ENCODE measurements at regions not wholly inside any gene's neighbourhood (a gene's known extent, or its start where the extent isn't known, plus 50 kb on each side); places are given as distances from the start of the nearest gene placed in this dataset.
"Not testable (repeated sequence)": the region's sequence is repeated elsewhere in the genome, so short reads cannot be mapped to it uniquely, and the experiment has no call there.

DNA sequence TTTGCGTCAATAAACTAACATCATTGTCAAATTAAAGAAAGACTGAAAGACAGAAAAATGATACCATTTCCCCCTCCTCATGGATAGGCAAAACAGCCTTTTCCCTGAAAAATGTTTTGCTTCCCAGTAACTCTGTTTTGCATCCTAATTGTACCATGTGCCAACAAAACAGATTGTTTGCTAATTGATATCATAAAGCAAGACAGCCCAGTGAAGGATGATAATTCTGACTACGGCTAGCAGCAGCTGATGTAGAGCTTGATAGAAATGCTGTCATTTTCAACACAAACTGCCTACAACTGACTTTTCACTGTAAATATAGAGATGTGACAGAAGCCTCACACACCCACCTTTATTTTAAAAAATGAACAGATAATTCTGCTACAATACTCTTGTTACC is 1061.6 kb downstream of the HACE1 start:
- DNase-seq (ENCODE audit: low read depth, low spot score) = no peak

DNA sequence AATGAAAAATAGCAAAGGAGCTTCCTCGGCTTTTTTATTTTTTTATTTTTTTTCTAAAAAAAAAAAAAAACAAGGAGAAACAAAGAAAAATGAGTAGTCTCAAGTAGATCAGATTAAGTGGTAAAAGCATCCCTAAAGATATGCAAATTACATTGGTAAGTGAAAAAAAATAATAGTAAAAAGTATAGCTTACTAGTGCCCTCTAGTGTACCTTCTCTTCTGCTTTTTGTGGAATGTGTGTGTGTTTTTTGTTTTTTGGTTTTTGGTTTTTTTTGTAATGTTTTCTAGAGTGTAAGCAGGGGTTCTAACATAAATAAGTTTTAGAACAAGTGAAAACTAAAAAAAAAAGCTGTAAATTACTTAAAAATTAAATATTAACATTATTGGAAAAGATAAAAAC is 1062.0 kb downstream of the HACE1 start:
- DNase-seq (ENCODE audit: low read depth, low spot score) = no peak

DNA sequence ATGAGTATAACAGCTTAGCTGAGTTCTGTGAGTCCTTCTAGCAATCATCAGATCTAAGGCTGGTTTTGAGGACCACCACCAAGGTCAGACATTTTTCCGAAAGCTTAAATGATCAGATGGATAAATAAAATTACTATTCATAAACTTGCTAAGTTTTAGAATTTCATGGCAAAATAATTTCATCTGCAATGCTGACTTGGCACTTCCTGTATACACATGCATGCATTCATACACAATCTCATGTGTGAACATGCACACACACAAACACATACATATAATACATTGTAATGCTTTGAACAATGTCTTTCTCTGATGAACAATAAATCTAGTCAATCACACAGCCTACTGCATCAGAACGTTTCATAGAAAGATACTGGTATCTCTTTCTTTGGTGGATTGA is 1068.3 kb downstream of the HACE1 start:
- no peak for DNase-seq (ENCODE audit: low read depth, low spot score)

DNA sequence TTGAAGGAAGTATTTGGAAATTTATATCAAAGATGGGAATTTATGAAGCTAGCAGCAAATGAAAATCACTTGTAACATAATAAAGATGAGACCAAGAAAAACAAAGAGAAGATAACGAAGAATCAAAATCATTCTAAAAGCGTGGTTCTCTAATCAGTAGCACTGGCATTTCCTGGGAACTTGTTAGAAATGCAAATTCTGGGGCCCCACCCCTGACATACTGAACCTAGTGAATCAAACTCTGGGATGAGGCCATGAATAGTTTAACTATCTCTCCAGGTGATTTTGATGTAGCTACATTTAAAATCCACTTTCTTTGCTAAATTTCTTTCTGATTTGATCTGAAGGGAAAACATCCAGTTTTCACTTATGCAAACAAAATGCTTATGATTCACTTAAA is 1075.6 kb downstream of the HACE1 start:
- DNase-seq (ENCODE audit: low read depth, low spot score) = no peak

DNA sequence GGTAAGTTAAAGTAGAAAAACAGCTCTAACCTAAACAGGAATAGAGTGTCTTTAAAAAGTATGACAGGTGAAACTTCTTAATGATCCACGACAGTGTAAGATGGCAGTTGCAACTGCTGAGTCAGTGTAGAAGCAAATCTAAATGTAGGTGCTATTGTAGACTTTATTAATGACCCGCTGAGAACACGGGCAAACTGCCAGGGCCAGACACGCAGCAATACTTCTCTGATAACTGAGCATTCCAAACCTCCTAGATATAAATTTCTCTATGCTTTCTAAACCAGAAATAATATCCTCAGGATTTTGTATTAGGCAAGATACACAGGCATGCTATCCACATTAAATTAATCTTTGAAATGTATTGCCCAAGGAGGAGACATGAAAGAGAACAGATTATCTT is 1076.4 kb downstream of the HACE1 start:
- DNase-seq (ENCODE audit: low read depth, low spot score) = no peak

DNA sequence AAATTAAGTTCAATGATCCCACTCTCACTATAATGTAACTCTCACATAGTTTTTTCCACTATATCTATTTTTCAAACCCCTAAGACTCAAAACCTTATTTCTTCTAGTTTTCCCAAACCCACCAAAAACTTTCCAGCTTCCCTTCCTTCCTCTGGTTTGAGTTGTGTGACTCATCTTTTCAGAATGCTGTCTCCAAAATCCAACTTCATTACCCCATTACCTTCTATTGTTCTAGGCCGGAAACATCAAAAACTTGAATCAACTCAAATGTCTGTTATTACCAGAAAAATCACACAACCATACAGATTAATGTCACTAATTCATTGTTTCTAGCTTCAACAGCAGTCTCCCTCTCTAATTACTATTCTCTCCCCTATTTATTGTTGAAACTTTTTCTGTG is 1090.3 kb downstream of the HACE1 start:
- no peak for DNase-seq (ENCODE audit: low read depth, low spot score)

DNA sequence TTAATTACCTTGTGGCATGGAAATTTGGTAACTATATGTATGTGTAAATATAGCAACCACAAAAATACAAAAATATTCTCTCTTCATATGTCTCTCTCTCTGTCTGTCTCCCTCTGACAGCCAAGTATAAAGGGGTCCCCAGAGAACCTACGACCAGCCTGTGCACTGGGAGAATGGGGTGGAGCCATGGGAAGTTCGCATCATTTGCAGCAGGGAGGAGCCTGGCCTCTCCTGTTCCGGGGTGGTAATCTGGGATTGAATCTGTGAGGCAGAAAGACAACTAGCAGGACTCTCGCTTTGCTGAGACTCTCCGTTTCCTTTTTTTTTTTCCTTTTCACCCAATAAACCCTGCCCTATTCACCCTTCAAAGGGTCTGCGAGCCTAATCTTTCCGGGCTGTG is 1109.1 kb downstream of the HACE1 start:
- no peak for DNase-seq (ENCODE audit: low read depth, low spot score)

DNA sequence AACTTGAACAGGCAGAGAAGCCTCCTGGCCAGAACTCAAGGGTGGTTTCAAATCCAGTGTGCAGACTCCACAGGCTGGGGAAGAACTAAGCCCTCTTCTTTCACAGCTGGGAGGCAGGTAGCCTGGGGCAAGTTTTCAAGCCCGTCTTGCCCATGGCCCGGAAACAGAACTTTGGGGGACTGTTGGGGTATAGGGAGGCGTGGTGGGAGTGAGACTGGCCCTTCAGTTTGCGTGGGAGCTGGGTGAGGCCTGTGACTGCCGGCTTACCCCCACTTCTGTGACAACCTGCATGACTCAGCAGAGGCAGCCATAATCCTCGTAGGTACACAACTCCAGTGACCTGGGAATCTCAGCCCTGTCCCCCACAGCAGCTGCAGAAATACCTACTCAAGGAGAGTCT is 1125.7 kb downstream of the HACE1 start:
- DNase-seq (ENCODE audit: low read depth, low spot score) = no peak

DNA sequence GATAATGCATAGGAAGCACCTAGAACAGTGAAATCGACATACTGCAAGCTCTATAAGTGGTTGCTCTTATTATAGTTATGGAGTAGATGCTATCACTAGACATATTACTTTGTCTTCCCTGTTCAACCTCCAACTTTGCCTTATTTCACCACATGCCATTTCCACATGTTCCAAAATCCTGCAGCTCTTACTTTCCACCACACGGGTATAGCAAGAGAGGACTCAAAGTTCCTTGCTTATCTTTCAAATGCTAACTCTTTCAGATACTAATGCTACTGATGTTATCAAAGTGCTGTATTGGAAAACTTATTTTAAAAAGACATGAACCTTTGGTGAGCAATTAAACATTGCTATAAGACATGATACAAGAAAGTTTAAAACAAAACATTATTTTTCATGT is 1130.1 kb downstream of the HACE1 start:
- DNase-seq (ENCODE audit: low read depth, low spot score) = no peak

DNA sequence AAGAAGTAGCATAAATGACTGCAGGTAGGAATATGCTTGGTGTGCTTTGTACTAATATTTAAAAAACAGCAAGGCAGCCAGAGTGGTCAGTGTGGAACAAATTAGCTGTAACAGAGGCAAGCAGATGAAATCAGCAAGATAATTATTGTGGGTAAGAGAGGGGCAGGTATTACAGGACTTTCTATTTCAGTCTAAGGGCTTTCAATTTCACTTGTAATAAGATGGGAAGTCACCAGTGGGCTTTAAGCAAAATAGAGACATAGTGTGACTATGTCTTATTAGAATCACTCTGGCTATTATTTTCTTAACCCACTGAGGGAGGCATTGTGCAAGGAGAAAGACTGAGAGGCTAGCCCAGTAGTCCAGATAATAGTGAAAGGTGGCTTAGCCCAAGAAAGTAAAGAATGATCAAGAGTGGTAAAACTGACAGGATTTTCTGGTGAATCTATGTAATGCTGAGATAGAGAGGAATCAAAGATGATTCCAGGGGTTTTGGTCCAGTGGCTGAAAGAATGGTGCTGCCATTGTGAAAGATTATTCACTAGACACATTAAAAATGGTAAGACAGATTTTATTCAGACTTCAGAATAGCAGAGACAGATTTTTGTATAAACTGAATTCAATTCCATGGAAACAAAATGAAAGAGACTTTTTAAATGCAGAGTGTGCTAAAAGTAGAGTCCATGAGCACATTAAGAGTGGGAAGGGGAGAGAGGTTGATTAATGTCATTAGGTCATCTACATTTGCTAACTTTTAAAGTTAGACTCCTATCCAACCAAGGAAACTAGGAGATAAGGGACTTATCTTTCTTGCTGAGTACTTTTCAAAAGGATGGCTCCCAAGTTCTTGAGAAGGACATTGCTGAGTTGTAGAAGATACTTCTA is 1136.0 kb downstream of the HACE1 start:
- no peak for DNase-seq (ENCODE audit: low read depth, low spot score)

DNA sequence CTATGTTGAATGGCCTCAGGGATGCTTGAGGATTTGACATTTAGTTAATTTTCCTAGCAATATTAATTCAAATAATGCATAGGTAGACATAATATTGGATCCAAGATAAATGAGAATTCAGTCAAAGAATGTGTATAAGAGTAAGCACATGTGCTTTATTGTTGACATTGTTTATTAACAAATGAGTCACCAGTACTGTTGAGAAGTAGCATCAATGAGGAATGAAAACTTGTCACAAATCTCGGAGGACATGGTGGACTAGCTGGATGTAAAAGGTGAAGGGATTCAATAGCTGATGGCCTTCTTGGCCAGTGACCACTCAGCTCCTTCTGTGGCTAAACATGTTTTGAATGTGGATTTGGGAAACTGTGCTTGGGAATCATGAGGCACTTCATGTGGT is 1137.0 kb downstream of the HACE1 start:
- DNase-seq (ENCODE audit: low read depth, low spot score) = no peak

DNA sequence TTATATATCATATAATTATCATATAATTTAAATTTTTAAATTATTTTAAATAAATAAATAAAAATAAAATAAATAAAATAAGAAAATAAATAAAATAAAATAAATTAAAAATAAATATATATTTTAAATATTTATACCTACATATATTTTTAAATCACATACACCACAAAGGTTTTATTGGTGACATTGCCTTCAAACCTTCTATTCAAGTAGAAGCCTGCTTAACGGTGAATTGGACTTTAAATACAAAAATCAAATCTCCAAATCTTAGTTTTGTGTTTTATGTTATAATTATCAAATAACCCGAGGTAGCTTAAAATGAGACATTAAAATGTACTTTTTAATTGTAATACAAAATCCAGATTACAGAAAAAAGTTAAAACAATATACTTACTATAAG is 1137.8 kb downstream of the HACE1 start:
- DNase-seq (ENCODE audit: low read depth, low spot score) = no peak

DNA sequence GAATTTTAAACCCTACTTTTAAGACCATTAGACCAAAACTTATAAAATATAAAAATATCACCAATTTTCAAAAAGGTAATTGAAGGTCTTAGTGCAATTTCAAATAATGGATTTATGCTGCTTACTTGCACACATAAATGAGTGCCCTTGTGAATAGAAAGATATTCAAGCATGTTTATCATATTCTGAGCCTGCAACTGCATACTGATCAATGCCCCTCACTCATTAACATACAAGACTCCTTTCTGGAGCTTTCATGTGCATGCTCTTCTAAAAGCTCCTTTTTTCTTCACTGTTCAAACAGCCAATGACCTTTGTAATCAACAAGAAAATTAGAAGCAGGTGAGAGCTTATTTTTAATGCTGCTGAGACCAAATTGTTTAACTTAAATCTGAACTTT is 1139.3 kb downstream of the HACE1 start:
- no peak for DNase-seq (ENCODE audit: low read depth, low spot score)

DNA sequence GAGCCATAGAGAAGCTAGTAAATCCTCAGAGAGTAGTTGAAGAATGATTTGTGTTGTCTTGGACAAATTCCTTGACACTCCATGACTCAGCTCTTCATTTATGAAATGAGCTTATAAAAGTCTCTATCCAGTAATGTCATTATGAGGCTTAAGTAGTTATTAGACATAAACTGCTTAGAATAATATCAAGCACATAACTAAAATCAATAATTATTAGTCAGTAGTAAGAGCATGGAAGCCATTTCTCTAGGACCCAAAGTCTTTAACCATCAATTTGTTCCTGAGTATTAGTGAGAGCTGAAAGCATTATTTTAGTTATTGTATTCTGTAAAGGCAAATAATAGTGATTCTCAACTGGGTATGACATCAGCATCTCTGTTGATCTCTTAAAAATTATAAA is 1140.2 kb downstream of the HACE1 start:
- DNase-seq (ENCODE audit: low read depth, low spot score) = no peak

DNA sequence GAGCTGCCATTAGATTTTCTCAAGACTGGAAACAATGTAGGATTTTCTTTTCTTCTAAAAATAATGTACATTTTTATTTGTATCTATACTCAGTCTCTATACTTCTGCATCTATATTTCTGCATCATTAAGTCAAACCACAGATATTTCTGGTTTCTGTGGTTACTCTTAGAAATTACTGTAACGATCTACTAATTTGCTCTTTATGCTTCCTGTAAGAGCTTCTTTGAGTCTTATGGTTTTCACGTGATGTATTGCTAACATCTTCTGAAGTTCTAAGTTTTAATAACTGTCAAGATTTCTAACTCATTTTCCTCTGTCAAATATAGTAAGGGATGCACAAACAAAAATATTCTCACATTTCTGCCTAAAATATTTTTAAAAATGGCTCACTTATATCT is 1144.5 kb downstream of the HACE1 start:
- no peak for DNase-seq (ENCODE audit: low read depth, low spot score)

DNA sequence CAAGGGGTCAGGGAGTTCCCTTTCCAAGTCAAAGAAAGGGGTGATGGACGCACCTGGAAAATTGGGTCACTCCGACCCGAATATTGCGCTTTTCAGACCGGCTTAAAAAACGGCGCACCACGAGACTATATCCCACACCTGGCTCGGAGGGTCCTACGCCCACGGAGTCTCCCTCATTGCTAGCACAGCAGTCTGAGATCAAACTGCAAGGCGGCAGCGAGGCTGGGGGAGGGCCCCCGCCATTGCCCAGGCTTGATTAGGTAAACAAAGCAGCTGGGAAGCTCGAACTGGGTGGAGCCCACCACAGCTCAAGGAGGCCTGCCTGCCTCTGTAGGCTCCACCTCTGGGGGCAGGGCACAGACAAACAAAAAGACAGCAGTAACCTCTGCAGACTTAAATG is 1150.5 kb downstream of the HACE1 start:
- DNase-seq (ENCODE audit: low read depth, low spot score) = not testable (repeated sequence)

DNA sequence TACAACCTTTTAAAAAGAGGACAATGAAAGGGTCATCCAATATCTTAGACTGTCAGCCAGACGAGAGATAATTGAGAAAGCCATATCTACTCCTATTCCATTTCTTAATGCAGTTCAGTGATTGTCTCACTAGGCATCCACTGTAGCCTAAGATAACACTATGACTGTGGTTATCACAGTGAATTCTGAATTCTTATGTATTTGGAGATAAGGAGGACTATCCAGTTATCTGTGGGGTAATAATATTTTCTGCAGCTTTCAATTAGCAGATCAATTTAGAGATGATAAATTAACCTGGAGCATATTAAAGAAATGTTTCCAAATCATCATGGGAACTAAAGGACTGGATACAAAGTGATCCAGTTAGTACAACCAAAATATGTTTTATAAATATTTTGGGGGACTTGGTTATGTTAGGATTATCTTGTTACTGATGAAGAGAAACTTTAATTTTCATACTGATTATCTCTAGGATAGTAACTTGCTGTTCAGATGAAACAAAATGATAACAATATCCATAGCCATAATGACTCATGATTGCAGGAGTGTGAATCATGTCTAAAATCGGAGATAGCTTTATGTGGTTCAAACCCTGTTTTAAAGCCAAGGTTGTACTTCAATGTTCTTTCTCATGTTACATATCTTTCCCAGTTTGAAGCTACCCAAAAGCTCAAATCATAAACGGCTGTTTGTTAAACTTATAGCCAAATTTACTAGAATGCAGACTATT is 1152.0 kb downstream of the HACE1 start:
- DNase-seq (ENCODE audit: low read depth, low spot score) = no peak

DNA sequence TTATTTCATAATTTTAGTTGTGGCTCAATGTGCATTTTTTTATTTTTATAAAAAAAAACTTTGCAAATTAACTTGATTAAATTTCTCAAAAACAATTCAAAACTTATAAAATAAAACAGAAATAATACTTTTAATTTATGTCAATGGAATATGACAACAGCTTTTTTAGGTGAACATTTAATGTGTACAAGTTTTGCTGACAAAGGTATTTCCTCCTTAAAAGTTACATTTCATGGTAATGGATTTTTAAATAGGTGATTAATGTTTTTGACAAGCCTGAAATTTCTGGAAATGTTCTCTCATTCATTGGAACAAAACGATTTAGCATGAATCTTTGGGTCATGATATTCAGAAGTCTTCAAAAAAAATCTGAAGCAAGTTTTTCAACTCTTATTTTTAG is 1160.0 kb downstream of the HACE1 start:
- no peak for DNase-seq (ENCODE audit: low read depth, low spot score)

DNA sequence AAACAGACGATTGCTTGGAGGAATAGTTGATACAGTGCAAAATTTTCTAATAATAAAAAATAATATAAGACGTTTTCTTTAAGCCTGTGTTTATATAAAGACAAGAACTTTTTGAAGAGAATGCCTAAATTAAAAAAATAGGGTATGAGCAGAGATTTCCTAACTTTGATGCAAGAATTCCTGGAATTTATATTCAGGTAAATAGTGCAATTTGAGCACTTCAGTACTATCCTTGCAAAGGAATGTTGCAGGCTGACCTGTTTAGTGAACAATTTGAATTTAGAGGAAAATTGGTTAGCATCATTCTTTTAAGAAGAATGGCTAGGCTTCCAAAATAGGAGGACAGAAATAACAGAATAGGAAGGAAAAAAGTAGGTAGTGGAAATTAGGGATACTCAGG is 1172.3 kb downstream of the HACE1 start:
- no peak for DNase-seq (ENCODE audit: low read depth, low spot score)

DNA sequence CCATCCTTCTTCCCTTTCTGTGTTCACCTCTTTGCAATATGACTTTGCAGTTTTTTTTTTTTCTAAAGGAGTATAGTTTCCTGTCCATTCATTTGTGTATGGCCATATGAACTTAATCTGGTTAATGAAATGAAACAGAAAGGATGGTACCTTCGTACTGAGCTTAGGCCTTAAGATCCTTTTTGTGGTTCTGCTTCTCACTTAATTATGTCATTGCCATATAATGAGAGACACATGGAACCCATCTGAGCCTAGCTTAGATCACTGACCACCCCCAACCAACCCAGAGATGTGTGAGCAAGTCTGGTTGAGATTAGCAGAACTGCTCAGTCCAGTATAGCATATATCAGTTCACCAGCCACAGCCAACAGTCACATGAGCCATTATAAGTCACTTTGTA is 1179.6 kb downstream of the HACE1 start:
- no peak for DNase-seq (ENCODE audit: low read depth, low spot score)

DNA sequence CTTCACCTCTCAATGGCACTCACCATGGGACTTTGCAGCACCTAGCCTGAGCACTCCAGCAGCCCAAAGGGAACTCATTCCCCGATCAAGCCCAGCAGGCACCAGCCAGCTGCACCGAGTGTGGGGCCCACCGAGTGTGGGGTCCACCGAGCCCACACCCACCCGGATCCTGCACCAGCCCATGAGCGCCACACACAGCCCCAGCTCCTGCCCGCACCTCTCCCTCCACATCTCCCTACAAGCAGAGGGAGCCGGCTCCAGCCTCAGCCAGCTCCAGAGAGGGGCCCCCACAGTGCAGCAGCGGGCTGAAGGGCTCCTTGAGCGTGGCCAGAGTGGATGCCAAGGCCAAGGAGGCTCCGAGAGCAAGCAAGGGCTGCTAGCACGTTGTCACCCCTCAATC is 1182.4 kb downstream of the HACE1 start:
- no peak for DNase-seq (ENCODE audit: low read depth, low spot score)

DNA sequence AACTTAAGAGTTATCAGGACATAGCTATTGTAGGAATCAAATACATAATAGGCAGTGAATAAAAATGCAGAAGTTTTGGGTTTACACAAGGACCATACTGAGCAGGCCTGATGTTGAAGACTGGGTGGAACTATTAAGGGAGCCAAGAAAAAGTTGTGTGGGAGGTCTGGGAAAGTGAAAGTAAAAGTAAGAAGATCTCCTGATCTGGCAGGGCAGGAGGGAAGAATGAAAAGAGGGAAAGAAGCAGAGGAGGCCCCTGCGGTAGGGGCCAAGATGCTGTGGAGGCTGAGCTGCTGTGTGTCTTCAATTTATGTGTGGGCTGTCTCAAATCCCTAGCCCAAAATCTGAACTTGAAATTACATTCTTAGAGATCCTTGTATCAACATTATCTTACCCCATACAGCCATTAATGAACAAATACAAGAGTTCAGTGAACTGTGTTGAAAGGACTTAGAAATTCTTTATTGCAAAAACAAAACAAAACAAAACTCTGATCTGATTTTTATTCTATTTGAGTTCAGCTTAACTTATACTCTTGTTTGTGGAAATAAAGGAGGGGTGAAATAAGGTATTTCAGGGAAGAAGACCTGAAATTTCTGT is 1183.8 kb downstream of the HACE1 start:
- DNase-seq (ENCODE audit: low read depth, low spot score) = no peak

DNA sequence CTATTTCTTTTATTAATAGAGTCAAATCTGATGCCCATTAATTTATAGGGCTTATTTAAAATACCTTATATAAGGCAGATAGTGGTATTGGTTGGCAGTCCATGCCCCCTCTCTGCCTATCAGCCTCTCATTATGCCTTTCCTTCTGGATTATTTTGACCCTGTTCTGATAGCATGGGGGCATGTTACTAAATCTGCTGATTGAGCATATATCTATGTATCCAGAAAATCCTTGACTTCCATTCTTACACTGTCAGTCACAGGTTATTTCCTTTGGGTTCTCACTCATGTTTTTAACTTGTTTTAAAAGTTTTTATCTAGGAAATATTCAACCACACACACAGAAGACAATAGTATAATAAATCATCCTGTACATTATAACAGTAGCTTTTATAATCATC is 1184.9 kb downstream of the HACE1 start:
- DNase-seq (ENCODE audit: low read depth, low spot score) = no peak
